Liver (tissue), 8 donors: ENCODE measurements at regions not wholly inside any gene's neighbourhood (a gene's known extent, or its start where the extent isn't known, plus 50 kb on each side); places are given as distances from the start of the nearest gene placed in this dataset.

Experiments
- DNase-seq: peaks from one replicate; pipeline ENCODE4 v3.0.0-alpha.2; 2017; ENCODE audit warnings: low spot score
- H3K27ac ChIP-seq, 2 donors: one replicate each; pipeline ENCODE4 v1.7.0; 2013; ENCODE audit warnings: inconsistent platforms in 2 of 2, low read length in 2 of 2, control low read depth in 1 of 2, low read depth in 1 of 2, mild to moderate bottlenecking in 1 of 2
- H3K27me3 ChIP-seq, 4 donors: one replicate each; pipeline versions ENCODE4 v1.6.1 to v1.7.0; 2013; ENCODE audit warnings: low read length in 3 of 4, inconsistent platforms in 1 of 4, mild to moderate bottlenecking in 1 of 4, moderate library complexity in 1 of 4; ENCODE audit not compliant: control insufficient read depth in 4 of 4, insufficient read depth in 4 of 4
- H3K36me3 ChIP-seq, 4 donors: one replicate each; pipeline versions ENCODE4 v1.6.1 to v1.7.0; 2013; ENCODE audit warnings: low read length in 3 of 4, mild to moderate bottlenecking in 3 of 4, low read depth in 1 of 4, moderate library complexity in 1 of 4; ENCODE audit not compliant: control insufficient read depth in 4 of 4, insufficient read depth in 3 of 4
- H3K4me1 ChIP-seq, 4 donors: one replicate each; pipeline versions ENCODE4 v1.6.1 to v1.7.0; 2013; ENCODE audit warnings: low read length in 3 of 4, mild to moderate bottlenecking in 3 of 4, moderate library complexity in 1 of 4; ENCODE audit not compliant: control insufficient read depth in 4 of 4, insufficient read depth in 4 of 4
- H3K4me3 ChIP-seq, 3 donors: one replicate each; pipeline versions ENCODE4 v1.6.1 to v1.7.0; 2013; ENCODE audit warnings: low read length in 3 of 3, control low read depth in 1 of 3, low read depth in 1 of 3, mild to moderate bottlenecking in 1 of 3
- H3K9ac ChIP-seq, 2 donors: one replicate each; pipeline ENCODE4 v1.7.0; 2013; ENCODE audit warnings: low read length in 2 of 2, mild to moderate bottlenecking in 2 of 2, moderate library complexity in 2 of 2, control low read depth in 1 of 2, low read depth in 1 of 2
- H3K9me3 ChIP-seq, 4 donors: one replicate each; pipeline versions ENCODE4 v1.6.1 to v1.7.0; 2013; ENCODE audit warnings: low read length in 3 of 4; ENCODE audit not compliant: control insufficient read depth in 4 of 4
- ATF3 ChIP-seq: IDR thresholded peaks from 2 replicates; pipeline ENCODE4 v1.6.1; 2016; ENCODE audit warnings: antibody characterized with exemption
- CTCF ChIP-seq: fragments of 150-350 bp; IDR thresholded peaks from 2 replicates; pipeline ENCODE4 v1.5.1; 2017; ENCODE audit warnings: improper control_type of control experiment, low read depth, low read length; ENCODE audit not compliant: missing input control
- EGR1 ChIP-seq, 2 donors: IDR thresholded peaks; 2 replicates each; pipeline ENCODE4 v1.6.1; 2016 to 2018; ENCODE audit warnings: antibody characterized with exemption in 2 of 2, low read depth in 2 of 2
- FOXA2 ChIP-seq: IDR thresholded peaks from 2 replicates; pipeline ENCODE4 v1.6.1; 2016; ENCODE audit warnings: antibody characterized with exemption
- HNF4A ChIP-seq, 2 donors: conservative IDR thresholded peaks; 2 replicates each; pipeline ENCODE4 v1.6.1; 2016; ENCODE audit warnings: antibody characterized with exemption in 2 of 2, mild to moderate bottlenecking in 2 of 2
- HNF4G ChIP-seq: IDR thresholded peaks from 2 replicates; pipeline ENCODE4 v1.6.1; 2016; ENCODE audit warnings: antibody characterized with exemption
- JUND ChIP-seq, 2 donors: IDR thresholded peaks; 2 replicates each; pipeline ENCODE4 v1.6.1; 2016; ENCODE audit warnings: antibody characterized with exemption in 2 of 2
- MAX ChIP-seq: IDR thresholded peaks from 2 replicates; pipeline ENCODE4 v1.6.1; 2016; ENCODE audit warnings: antibody characterized with exemption
- NR2F2 ChIP-seq: IDR thresholded peaks from 2 replicates; pipeline ENCODE4 v1.6.1; 2016; ENCODE audit warnings: antibody characterized with exemption
- RAD21 ChIP-seq, 2 donors: IDR thresholded peaks; 2 replicates each; pipeline ENCODE4 v1.6.1; 2016; ENCODE audit warnings: antibody characterized with exemption in 2 of 2, mild to moderate bottlenecking in 2 of 2
- REST ChIP-seq: IDR thresholded peaks from 2 replicates; pipeline ENCODE4 v1.6.1; 2016; ENCODE audit warnings: antibody characterized with exemption, mild to moderate bottlenecking
- RXRA ChIP-seq, 2 donors: IDR thresholded peaks; 2 replicates each; pipeline ENCODE4 v1.6.1; 2017 to 2018; ENCODE audit warnings: antibody characterized with exemption in 2 of 2, mild to moderate bottlenecking in 1 of 2
- ZBTB33 ChIP-seq: IDR thresholded peaks from 2 replicates; pipeline ENCODE4 v1.6.1; 2016; ENCODE audit warnings: antibody characterized with exemption
- WGBS: extraction: QIAGEN DNeasy Blood & Tissue Kit; methylation state at CpG from one replicate; pipeline ENCODE4 v1.1.7; 2013; 5-methylcytosine and 5-hydroxymethylcytosine counted together
- donor health status: healthy.
- donor health status: healthy.
- donor health status: healthy.
- donor health status: healthy.
- donor health status: healthy.

GRCh38 chr2:221088506-221088905, 483.6 kb downstream of the EPHA4 start:
- no peak for DNase-seq
- H3K27ac ChIP-seq: no peak overlapping the region
- H3K27me3 ChIP-seq: no peaks in the 10 kb centered on the region
- 54% methylated on average over 2 of the region's 2 CpGs for WGBS
- H3K4me3 ChIP-seq: no peak overlapping the region
- H3K9me3 ChIP-seq: no peaks in the 10 kb centered on the region
- H3K9ac ChIP-seq: no peak overlapping the region
- H3K36me3 ChIP-seq: no peaks in the 10 kb centered on the region
- TF ChIP-seq HNF4G (no peak), NR2F2 (no peak), MAX (no peak), RAD21 (IDR thresholded peaks at IDR 0.05) (no peak), REST (no peak), CTCF (no peak), RXRA (IDR thresholded peaks at IDR 0.05) (no peak), EGR1 (IDR thresholded peaks at IDR 0.05; ENCODE audit: low read depth in 2 of 2) (no peak)
- no peaks in the 10 kb centered on the region for H3K4me1 ChIP-seq

- Histone ChIP-seq H3K4me1 (no peaks in the 10 kb centered on the region), H3K27ac (no peak overlapping the region), H3K9ac (no peak overlapping the region), H3K36me3 (no peaks in the 10 kb centered on the region), H3K4me3 (no peak overlapping the region), H3K9me3 (no peaks in the 10 kb centered on the region), H3K27me3 (peaks cover 0 to 3% (median under 1%) of the 10 kb centered on the region in 4 donors)
- TF ChIP-seq CTCF (no peak), RAD21 (IDR thresholded peaks at IDR 0.05) (no peak), HNF4A (conservative IDR thresholded peaks at IDR 0.05) (no peak), JUND (IDR thresholded peaks at IDR 0.05) (no peak), ZBTB33 (no peak), MAX (no peak), FOXA2 (no peak), ATF3 (no peak)
- WGBS: 18% methylated on average over 1 of the region's 1 CpG
- DNase-seq: no peak
These were observed 476.7 kb downstream of the EPHA4 start for GRCh38 chr2:221095356-221095755.
